HepG2 (cell line): ENCODE measurements at regions not wholly inside any gene's neighbourhood (a gene's known extent, or its start where the extent isn't known, plus 50 kb on each side); places are given as distances from the start of the nearest gene placed in this dataset.
A peak's percentile ranks its signal among the peaks of the same experiment; 100 is the strongest.

Experiments
- ATAC-seq: fragments of 200-7000 bp; cut with Tn5 transposase; 3 replicates; pipeline ENCODE4 v1.9.1; 2020; ENCODE audit warnings: mild to moderate bottlenecking, moderate library complexity
- BruUV-seq: library from RNA; stranded (reverse); fragments of 400-500 nt; replicated peaks from 2 replicates; lab custom pipeline; 2021; lab: Mats Ljungman, UMichigan
- CTCF ChIA-PET: fragments of 300-600 bp; formaldehyde crosslinking; extraction: SDS; loops from one replicate; lab custom pipeline; 2021; ENCODE audit warnings: low total read pairs, inconsistent platforms, low intra/inter-chr PET ratio; lab: Yijun Ruan, JAX
- POLR2A ChIA-PET: fragments of 350-600 bp; sonication (Branson Sonifier 250); formaldehyde crosslinking; loops from one replicate; lab custom pipeline; 2020; ENCODE audit warnings: antibody characterized with exemption, inconsistent platforms; lab: Yijun Ruan, JAX
- DNase-seq: peaks from one replicate; pipeline ENCODE4 v3.0.0-alpha.2; 2015; ENCODE audit warnings: low spot score
- FAIRE-seq: peaks from 3 replicates; lab custom pipeline; 2011; peaks lifted over from hg19 to GRCh38; lab: Jason Lieb, UNC
- H2AFZ ChIP-seq: one replicate; pipeline ENCODE4 v1.6.1; 2011; ENCODE audit warnings: low read length, inconsistent platforms
- H3K27ac ChIP-seq: fragments of 300-600 bp; 3 replicates; pipeline ENCODE4 v1.8.0; 2011; ENCODE audit warnings: mixed run types, mild to moderate bottlenecking, mixed read lengths, low read length, inconsistent platforms; ENCODE audit not compliant: insufficient read depth; ENCODE audit errors: extremely low read length
- H3K27me3 ChIP-seq, 2 experiments: fragments of 200-600 bp in 1 of 2; 2 replicates in 1 of 2; 3 replicates in 1 of 2; pipeline versions ENCODE4 v1.6.0 to v1.8.0; 2011; ENCODE audit warnings: low read length in 2 of 2, mild to moderate bottlenecking in 2 of 2, moderate library complexity in 2 of 2, inconsistent platforms in 1 of 2; ENCODE audit not compliant: insufficient read depth in 2 of 2, control insufficient read depth in 1 of 2
- H3K36me3 ChIP-seq, 2 experiments: fragments of 200-600 bp in 1 of 2; replicated peaks in 1 of 2; 2 replicates in 1 of 2; 3 replicates in 1 of 2; pipeline versions ENCODE4 v1.5.1 to v1.8.0; 2011; ENCODE audit warnings: low read length in 2 of 2, inconsistent platforms in 1 of 2; ENCODE audit not compliant: insufficient read depth in 2 of 2, control insufficient read depth in 1 of 2
- H3K4me1 ChIP-seq: 2 replicates; pipeline ENCODE4 v1.5.1; 2012; ENCODE audit warnings: low read length, inconsistent platforms; ENCODE audit not compliant: insufficient read depth
- H3K4me2 ChIP-seq: 2 replicates; pipeline ENCODE4 v1.6.0; 2011; ENCODE audit warnings: low read depth, low read length, inconsistent platforms
- H3K4me3 ChIP-seq, 3 experiments: fragments of 200-600 bp in 1 of 3; sonication (generic), shearing (Covaris generic) in 1 of 3; replicated peaks in 1 of 3; 2 replicates each; pipeline ENCODE4 v1.5.1; 2011 to 2016; ENCODE audit warnings: low read length in 3 of 3, inconsistent platforms in 2 of 3, low read depth in 2 of 3, mild to moderate bottlenecking in 2 of 3, control low read depth in 1 of 3, mixed read lengths in 1 of 3; ENCODE audit not compliant: insufficient read depth in 1 of 3
- H3K79me2 ChIP-seq: one replicate; pipeline ENCODE4 v1.6.1; 2011; ENCODE audit warnings: low read length, inconsistent platforms; ENCODE audit not compliant: insufficient read depth
- H3K9ac ChIP-seq: 2 replicates; pipeline ENCODE4 v1.6.0; 2011; ENCODE audit warnings: mild to moderate bottlenecking, low read depth, low read length, inconsistent platforms; ENCODE audit not compliant: insufficient read depth
- H3K9me3 ChIP-seq: 2 replicates; pipeline ENCODE4 v1.5.1; 2012; ENCODE audit warnings: mild to moderate bottlenecking, low read length
- H4K20me1 ChIP-seq: 2 replicates; pipeline ENCODE4 v1.6.0; 2011; ENCODE audit warnings: inconsistent platforms, mild to moderate bottlenecking, low read length, moderate library complexity; ENCODE audit not compliant: insufficient read depth
- BATF2 ChIP-seq: sonication (generic); formaldehyde crosslinking; IDR thresholded peaks from 2 replicates; pipeline ENCODE4 v1.8.0; 2022; ENCODE audit warnings: mild to moderate bottlenecking, missing genetic modification reagents, moderate library complexity
- ELF3 ChIP-seq: IDR thresholded peaks from 2 replicates; pipeline ENCODE4 v1.6.1; 2016; ENCODE audit warnings: missing genetic modification reagents, missing compliant biosample characterization
- FOXJ3 ChIP-seq: sonication (generic); formaldehyde crosslinking; IDR thresholded peaks from 2 replicates; pipeline ENCODE4 v1.4.0; 2020; ENCODE audit warnings: missing genetic modification reagents, mild to moderate bottlenecking, borderline replicate concordance
- MAFF ChIP-seq: IDR thresholded peaks from 2 replicates; pipeline ENCODE4 v1.6.1; 2011; ENCODE audit warnings: low read depth, low read length, improper control_type of control experiment
- MAFK ChIP-seq, 2 experiments: IDR thresholded peaks in 1 of 2; conservative IDR thresholded peaks in 1 of 2; 2 replicates each; pipeline ENCODE4 v1.6.1; 2011; ENCODE audit warnings: improper control_type of control experiment in 2 of 2, low read length in 2 of 2
- MBNL3 ChIP-seq: fragments of 250-450 bp; sonication (Bioruptor Pico); conservative IDR thresholded peaks from 2 replicates; pipeline ENCODE4 v1.8.0; 2022; ENCODE audit warnings: mild to moderate bottlenecking, inconsistent platforms
- SMAD1 ChIP-seq: sonication (generic); formaldehyde crosslinking; IDR thresholded peaks from 2 replicates; pipeline ENCODE4 v1.4.0; 2020; ENCODE audit warnings: missing genetic modification reagents, low read depth, mild to moderate bottlenecking, borderline replicate concordance
- TOPORS ChIP-seq: sonication (generic); formaldehyde crosslinking; IDR thresholded peaks from 2 replicates; pipeline ENCODE4 v1.8.0; 2023; ENCODE audit warnings: mild to moderate bottlenecking, missing genetic modification reagents
- WGBS: methylation state at CpG from one replicate; pipeline ENCODE4 v1.1.6; 2017; ENCODE audit warnings: low lambda C conversion rate; 5-methylcytosine and 5-hydroxymethylcytosine counted together
- in situ Hi-C: cut with HindIII; loops from 2 replicates; pipeline ENCODE4 v1.10.0; 2017; ENCODE audit warnings: low pct_unique_long_range_greater_than_20kb; ENCODE audit not compliant: extremely low pct_ligation_motif_present
- intact Hi-C: fragments of 100-400 bp; cut with micrococcal nuclease; formaldehyde crosslinking; loops from one replicate; pipeline ENCODE4 v1.10.0; 2022; ENCODE audit not compliant: unreplicated experiment

- ATAC-seq (no peak), FAIRE-seq (no peak), DNase-seq (no peak)
- no peaks in the 10 kb centered on the region for H3K27me3 ChIP-seq
- no peaks in the 10 kb centered on the region for H3K9me3 ChIP-seq
- POLR2A ChIA-PET, result no interaction called here
- H3K36me3 ChIP-seq, result no peaks in the 10 kb centered on the region
- in situ Hi-C loops (no loop called here), intact Hi-C loops (no loop called here)
- H4K20me1 ChIP-seq, result no peaks in the 10 kb centered on the region
- no peak for TF ChIP-seq SMAD1 (CRISPR knock-in tag)
- no peak overlapping the region for H3K4me2 ChIP-seq
- no peak overlapping the region for H3K27ac ChIP-seq
- WGBS, result 6% methylated on average over 2 of the region's 2 CpGs
- BruUV-seq, result no TSS peak
- CTCF ChIA-PET, result no interaction called here
- H3K79me2 ChIP-seq, result no peaks in the 10 kb centered on the region
- no peak overlapping the region for H2AFZ ChIP-seq
- H3K4me3 ChIP-seq, result no peak overlapping the region
- H3K4me1 ChIP-seq, result no peaks in the 10 kb centered on the region
- H3K9ac ChIP-seq, result no peak overlapping the region
Measured at GRCh38 chr4:111693758-111694157, 451.5 kb upstream of the FAM241A start.

- DNase-seq (no peak), ATAC-seq (no peak), FAIRE-seq (no peak)
- H2AFZ ChIP-seq, result no peak overlapping the region
- H3K79me2 ChIP-seq, result no peaks in the 10 kb centered on the region
- BruUV-seq, result no TSS peak
- H3K4me1 ChIP-seq, result no peaks in the 10 kb centered on the region
- H3K4me2 ChIP-seq, result no peak overlapping the region
- in situ Hi-C loops, result no loop called here
- CTCF ChIA-PET, result no interaction called here
- no peaks in the 10 kb centered on the region for H3K9me3 ChIP-seq
- POLR2A ChIA-PET, result no interaction called here
- WGBS, result 90% methylated on average over 2 of the region's 2 CpGs
- no peaks in the 10 kb centered on the region for H3K36me3 ChIP-seq
- no peak overlapping the region for H3K9ac ChIP-seq
- no peaks in the 10 kb centered on the region for H4K20me1 ChIP-seq
- H3K4me3 ChIP-seq, result no peak overlapping the region
- no peak overlapping the region for H3K27ac ChIP-seq
- no peak for TF ChIP-seq FOXJ3 (CRISPR knock-in tag)
- no peak for TF ChIP-seq BATF2 (CRISPR knock-in tag)
- TF ChIP-seq MBNL3 (CRISPR knock-in tag), result no peak
- TF ChIP-seq ELF3 (CRISPR knock-in tag), result no peak
- TF ChIP-seq MAFF, result peak; percentile 75
- no peak for TF ChIP-seq TOPORS (CRISPR knock-in tag)
- peak; percentile 61 to 84; a peak in 3 of 4 replicates for TF ChIP-seq MAFK (conservative IDR thresholded peaks at IDR 0.05 in 1 of 2, IDR thresholded peaks at IDR 0.05 in 1 of 2; ENCODE audit: low read length in 2 of 2)
- TF ChIP-seq, all 625 proteins: peak for 2
- intact Hi-C loops, result no loop called here
- H3K27me3 ChIP-seq, result no peaks in the 10 kb centered on the region
Measured at GRCh38 chr4:111695677-111696076, 449.6 kb upstream of the FAM241A start.
